HepG2 (cell line): ENCODE measurements at regions not wholly inside any gene's neighbourhood (a gene's known extent, or its start where the extent isn't known, plus 50 kb on each side); places are given as distances from the start of the nearest gene placed in this dataset.

Experiments
- ADNP ChIP-seq: sonication (generic); formaldehyde crosslinking; IDR thresholded peaks from 2 replicates; pipeline ENCODE4 v1.4.0; 2020; ENCODE audit warnings: missing genetic modification reagents
- TF ChIP-seq, protein P1 (sequence below): sonication (generic); formaldehyde crosslinking; IDR thresholded peaks from 2 replicates; pipeline ENCODE4 v1.4.0; 2020; ENCODE audit warnings: mild to moderate bottlenecking, missing genetic modification reagents

DNA sequence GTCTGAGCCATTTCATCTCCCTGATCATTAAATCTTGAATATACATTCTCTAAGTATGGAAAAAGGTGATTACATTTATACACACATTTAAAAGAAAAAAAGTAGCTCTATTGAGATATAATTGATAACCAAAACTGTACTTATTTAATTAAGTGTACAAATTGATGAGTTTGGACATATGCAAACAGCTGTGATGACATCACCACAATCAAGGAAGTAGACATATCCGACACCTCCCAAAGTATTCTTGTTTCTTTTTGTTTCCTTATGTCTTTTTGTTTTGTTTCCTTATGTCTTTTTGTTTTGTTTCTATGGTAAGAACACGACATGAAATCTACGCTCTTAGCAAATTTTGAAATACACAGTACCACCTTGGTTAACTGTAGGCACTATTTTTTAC is 1393.9 kb upstream of the MIR17HG start:
- TF ChIP-seq, protein P1, sequence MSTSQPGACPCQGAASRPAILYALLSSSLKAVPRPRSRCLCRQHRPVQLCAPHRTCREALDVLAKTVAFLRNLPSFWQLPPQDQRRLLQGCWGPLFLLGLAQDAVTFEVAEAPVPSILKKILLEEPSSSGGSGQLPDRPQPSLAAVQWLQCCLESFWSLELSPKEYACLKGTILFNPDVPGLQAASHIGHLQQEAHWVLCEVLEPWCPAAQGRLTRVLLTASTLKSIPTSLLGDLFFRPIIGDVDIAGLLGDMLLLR (CRISPR knock-in tag) = no peak
- no peak for TF ChIP-seq ADNP (CRISPR knock-in tag)
